GM13977 (cell line): ENCODE measurements at regions not wholly inside any gene's neighbourhood (a gene's known extent, or its start where the extent isn't known, plus 50 kb on each side); places are given as distances from the start of the nearest gene placed in this dataset.

ENCODE experiments used
- DNase-seq: peaks from one replicate; pipeline ENCODE4 v3.0.0; 2012; ENCODE audit warnings: low spot score
- CTCF ChIP-seq: IDR thresholded peaks from 2 replicates; pipeline ENCODE4 v1.5.1; 2012; ENCODE audit warnings: mild to moderate bottlenecking, control low read depth; ENCODE audit not compliant: insufficient read depth; ENCODE audit errors: extremely low read depth, missing control alignments
- in situ Hi-C: fragments of 300-500 bp; cut with MboI; formaldehyde crosslinking; loops from one replicate; pipeline ENCODE4 v1.12.0; 2022; ENCODE audit warnings: low sequenced_read_pairs, low pct_unique_long_range_greater_than_20kb, mixed read lengths, inconsistent platforms; ENCODE audit not compliant: unreplicated experiment

- TF ChIP-seq CTCF, result no peak
- no peak for DNase-seq
- in situ Hi-C loops, result no loop called here
These were observed 197.5 kb downstream of the PTN start for GRCh38 chr7:137146012-137146455.

GRCh38 chr7:137142376-137142775 lies 201.2 kb downstream of the PTN start:
- TF ChIP-seq CTCF, result no peak
- no peak for DNase-seq
- in situ Hi-C loops, result no loop called here

- in situ Hi-C loops, result no loop called here
- no peak for TF ChIP-seq CTCF
- DNase-seq, result no peak
These were observed 207.7 kb downstream of the PTN start for GRCh38 chr7:137135654-137136350.

- in situ Hi-C loops, result no loop called here
- no peak for DNase-seq
- no peak for TF ChIP-seq CTCF
These were observed 212.8 kb downstream of the PTN start for GRCh38 chr7:137130751-137131158.

- TF ChIP-seq CTCF, result no peak
- in situ Hi-C loops, result no loop called here
- no peak for DNase-seq
These were observed 214.5 kb downstream of the PTN start for GRCh38 chr7:137129025-137129424.

- in situ Hi-C loops, result no loop called here
- DNase-seq, result no peak
- TF ChIP-seq CTCF, result no peak
These were observed 215.7 kb downstream of the PTN start for GRCh38 chr7:137127806-137128205.
